ENCODE measurements at regions not wholly inside any gene's neighbourhood (a gene's known extent, or its start where the extent isn't known, plus 50 kb on each side); places are given as distances from the start of the nearest gene placed in this dataset.
"Not testable (repeated sequence)": the region's sequence is repeated elsewhere in the genome, so short reads cannot be mapped to it uniquely, and the experiment has no call there.

GRCh38 chr6:150766201-150766997, 99.1 kb upstream of the MTHFD1L start:
- H3K27ac Mint-ChIP-seq, result no peak overlapping the region
- H3K9me3 Mint-ChIP-seq, result no peaks in the 10 kb centered on the region
- ATAC-seq (no peak), DNase-seq (ENCODE audit: low spot score in 2 of 2) (no peak)
- no peaks in the 10 kb centered on the region for H3K36me3 Mint-ChIP-seq

DNA sequence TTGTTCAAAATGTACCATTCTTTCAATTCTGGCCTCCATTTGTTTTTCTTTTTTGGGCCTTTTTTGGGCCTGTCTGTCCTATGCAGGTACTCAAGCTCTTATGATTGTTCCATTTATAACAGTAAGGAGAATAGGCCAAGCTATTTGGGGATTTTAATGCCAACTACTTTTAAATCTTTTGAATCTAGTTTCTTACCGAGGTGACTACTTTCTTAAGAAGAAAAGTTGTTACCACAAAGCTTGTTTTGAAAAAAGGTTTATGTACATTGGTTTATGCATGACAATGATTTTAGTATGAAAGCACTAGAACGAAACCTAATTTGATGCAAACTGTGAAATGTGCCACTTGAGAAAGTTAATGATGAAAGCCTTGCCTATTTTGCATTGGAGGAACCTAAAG, 98.3 kb upstream of the MTHFD1L start:
- Mint-ChIP-seq H3K27ac (no peak overlapping the region), H3K9me3 (no peaks in the 10 kb centered on the region), H3K36me3 (no peaks in the 10 kb centered on the region)
- DNase-seq (ENCODE audit: low spot score in 2 of 2) (no peak), ATAC-seq (no peak)

- DNase-seq (ENCODE audit: low spot score in 2 of 2) (no peak), ATAC-seq (no peak)
- Mint-ChIP-seq H3K9me3 (no peaks in the 10 kb centered on the region), H3K27ac (no peak overlapping the region), H3K36me3 (no peaks in the 10 kb centered on the region)
These were observed 97.9 kb upstream of the MTHFD1L start for GRCh38 chr6:150767571-150768018.

DNA sequence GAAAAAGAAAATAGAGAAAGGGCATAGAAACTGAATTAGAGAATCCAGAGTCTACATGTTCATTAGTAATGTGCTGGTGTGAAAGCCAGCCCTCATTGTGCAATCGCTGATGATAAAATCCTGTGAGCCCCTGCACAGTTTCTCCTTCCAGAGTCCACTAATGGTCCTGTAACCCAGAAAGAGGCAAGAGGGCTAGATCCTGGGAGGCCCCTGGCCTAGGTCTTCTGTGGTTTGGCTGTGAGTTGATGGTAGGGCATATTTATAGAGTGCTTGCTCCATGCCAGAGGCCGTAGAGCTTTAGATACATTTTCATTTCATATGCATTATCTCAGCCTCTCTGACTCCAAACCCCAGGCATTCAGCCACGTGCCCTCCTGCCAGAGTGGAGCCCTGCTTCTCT, 94.9 kb upstream of the MTHFD1L start:
- DNase-seq (ENCODE audit: low spot score in 2 of 2) (no peak), ATAC-seq (no peak)
- H3K27ac Mint-ChIP-seq, result no peak overlapping the region
- H3K36me3 Mint-ChIP-seq, result no peaks in the 10 kb centered on the region
- H3K9me3 Mint-ChIP-seq, result peaks cover 4% of the 10 kb centered on the region in 2 donors

GRCh38 chr6:150773969-150774368, 91.5 kb upstream of the MTHFD1L start:
- Mint-ChIP-seq H3K27ac (no peak overlapping the region), H3K36me3 (no peaks in the 10 kb centered on the region), H3K9me3 (peaks cover 14 to 18% of the 10 kb centered on the region in 2 donors)
- ATAC-seq (no peak), DNase-seq (ENCODE audit: low spot score in 2 of 2) (no peak)

- H3K27ac Mint-ChIP-seq, result no peak overlapping the region
- no peak for ATAC-seq
- DNase-seq (ENCODE audit: low spot score in 2 of 2), result no peak
- H3K36me3 Mint-ChIP-seq, result no peaks in the 10 kb centered on the region
- peaks cover 14 to 18% of the 10 kb centered on the region in 2 donors for H3K9me3 Mint-ChIP-seq
These were observed 89.9 kb upstream of the MTHFD1L start for GRCh38 chr6:150775415-150776203.

- DNase-seq (ENCODE audit: low spot score in 2 of 2), result no peak
- ATAC-seq, result no peak
- peaks cover 14 to 18% of the 10 kb centered on the region in 2 donors for H3K9me3 Mint-ChIP-seq
- no peak overlapping the region for H3K27ac Mint-ChIP-seq
- peaks cover 0 to 3% of the 10 kb centered on the region in 2 donors for H3K36me3 Mint-ChIP-seq
These were observed 87.8 kb upstream of the MTHFD1L start for GRCh38 chr6:150777736-150778135.

DNA sequence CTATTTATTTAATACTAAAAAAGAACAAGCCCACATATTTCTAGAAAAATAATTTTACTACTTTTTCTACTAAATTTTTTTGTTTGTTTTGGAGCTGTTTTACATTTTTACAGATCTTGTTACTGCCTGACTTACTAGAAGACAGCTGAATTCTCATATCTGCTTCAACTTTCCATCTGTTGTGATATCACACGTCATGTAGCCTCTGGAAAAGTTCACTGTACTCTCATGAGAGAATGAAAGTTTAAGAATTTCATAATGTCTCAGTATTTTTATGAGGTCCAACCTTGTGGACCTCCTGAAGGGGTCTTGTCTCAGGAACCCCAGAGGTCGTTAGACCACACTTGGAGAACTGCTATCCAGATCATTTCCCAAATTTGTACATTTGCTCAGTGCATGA, 81.7 kb upstream of the MTHFD1L start:
- no peak overlapping the region for H3K27ac Mint-ChIP-seq
- DNase-seq (ENCODE audit: low spot score in 2 of 2) (no peak), ATAC-seq (no peak)
- peaks cover 0 to 5% of the 10 kb centered on the region in 2 donors for H3K36me3 Mint-ChIP-seq
- no peaks in the 10 kb centered on the region for H3K9me3 Mint-ChIP-seq

GRCh38 chr6:150787429-150787828, 78.1 kb upstream of the MTHFD1L start:
- Mint-ChIP-seq H3K9me3 (no peaks in the 10 kb centered on the region), H3K27ac (no peak overlapping the region), H3K36me3 (peaks cover 0 to 5% of the 10 kb centered on the region in 2 donors)
- ATAC-seq, result no peak
- no peak for DNase-seq (ENCODE audit: low spot score in 2 of 2)

GRCh38 chr6:150788089-150788488, 77.4 kb upstream of the MTHFD1L start:
- H3K9me3 Mint-ChIP-seq, result no peaks in the 10 kb centered on the region
- no peaks in the 10 kb centered on the region for H3K36me3 Mint-ChIP-seq

GRCh38 chr6:150789906-150790305, 75.6 kb upstream of the MTHFD1L start:
- ATAC-seq; H3K9me3 Mint-ChIP-seq; H3K27ac Mint-ChIP-seq; H3K36me3 Mint-ChIP-seq; DNase-seq (ENCODE audit: low spot score in 2 of 2): not testable (repeated sequence)

More at GRCh38 chr6:150788089-150788488, 77.4 kb upstream of the MTHFD1L start:
- ATAC-seq (no peak), DNase-seq (ENCODE audit: low spot score in 2 of 2) (no peak)
- H3K27ac Mint-ChIP-seq, result no peak overlapping the region

GRCh38 chr6:150791717-150792116, 73.8 kb upstream of the MTHFD1L start:
- DNase-seq (ENCODE audit: low spot score in 2 of 2) (no peak), ATAC-seq (no peak)
- Mint-ChIP-seq H3K9me3 (no peaks in the 10 kb centered on the region), H3K27ac (no peak overlapping the region), H3K36me3 (no peaks in the 10 kb centered on the region)

- no peaks in the 10 kb centered on the region for H3K9me3 Mint-ChIP-seq
- no peaks in the 10 kb centered on the region for H3K36me3 Mint-ChIP-seq
- DNase-seq (ENCODE audit: low spot score in 2 of 2), result no peak
- H3K27ac Mint-ChIP-seq, result no peak overlapping the region
- ATAC-seq, result no peak
These were observed 67.6 kb upstream of the MTHFD1L start for GRCh38 chr6:150797949-150798348.

- DNase-seq (ENCODE audit: low spot score in 2 of 2) (no peak), ATAC-seq (no peak)
- Mint-ChIP-seq H3K36me3 (no peaks in the 10 kb centered on the region), H3K9me3 (no peaks in the 10 kb centered on the region), H3K27ac (no peak overlapping the region)
These were observed 66.2 kb upstream of the MTHFD1L start for GRCh38 chr6:150799276-150799805.

DNA sequence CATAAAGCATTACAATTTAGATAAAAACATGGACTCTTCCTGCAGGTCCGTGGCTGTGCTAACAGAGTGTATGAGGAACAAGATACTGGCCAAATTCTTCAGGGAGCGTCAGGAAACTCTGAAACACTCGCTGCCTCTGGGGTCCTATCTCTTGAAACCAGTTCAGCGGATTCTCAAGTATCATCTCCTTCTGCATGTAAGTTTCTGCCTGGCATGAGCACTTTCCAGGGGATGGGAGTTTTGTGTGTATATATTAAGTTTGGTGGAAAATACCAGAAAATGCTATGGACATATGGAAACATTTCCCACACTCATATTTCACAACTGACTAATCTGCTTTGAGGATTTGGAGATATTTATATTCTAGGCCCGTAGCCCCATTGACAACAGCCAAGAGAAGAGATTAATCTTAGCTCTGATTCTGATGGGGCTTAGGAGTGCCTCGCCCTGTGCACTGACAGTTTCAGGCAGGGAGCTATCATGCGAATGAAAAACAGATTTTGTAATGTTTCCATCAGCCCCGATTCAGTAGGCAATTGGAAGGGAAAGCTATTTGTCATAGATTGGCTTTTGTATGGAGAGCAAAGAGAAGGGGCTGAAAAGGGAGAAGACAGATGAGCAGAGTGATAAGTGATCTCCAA, 64.7 kb upstream of the MTHFD1L start:
- Mint-ChIP-seq H3K9me3 (no peaks in the 10 kb centered on the region), H3K36me3 (no peaks in the 10 kb centered on the region)
- no peak for ATAC-seq

DNA sequence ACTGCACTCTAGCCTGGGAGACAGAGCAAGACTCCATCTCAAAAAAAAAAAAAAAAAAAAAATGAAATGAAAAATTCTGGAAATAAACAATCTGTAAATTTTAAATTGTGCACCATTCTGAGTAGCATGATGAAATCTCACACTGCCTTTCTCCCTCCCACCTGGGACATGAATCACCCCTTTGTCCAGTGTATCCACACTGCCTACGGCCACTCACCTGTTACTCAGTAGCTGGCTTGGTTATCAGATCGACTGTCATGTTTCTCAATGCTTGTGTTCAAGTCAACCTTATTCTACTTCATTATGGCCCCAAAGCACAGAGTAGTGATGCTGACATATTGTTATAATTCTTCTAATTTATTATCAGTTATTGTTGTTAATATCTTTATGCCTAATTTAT, 58.7 kb upstream of the MTHFD1L start:
- no peaks in the 10 kb centered on the region for H3K36me3 Mint-ChIP-seq
- ATAC-seq (no peak), DNase-seq (ENCODE audit: low spot score in 2 of 2) (no peak)
- H3K9me3 Mint-ChIP-seq, result no peaks in the 10 kb centered on the region
- no peak overlapping the region for H3K27ac Mint-ChIP-seq

More for the DNA sequence above, 64.7 kb upstream of the MTHFD1L start:
- no peak overlapping the region for H3K27ac Mint-ChIP-seq
- no peak for DNase-seq (ENCODE audit: low spot score in 2 of 2)

Measured in activated naive CD4-positive, alpha-beta T cell treated with anti-CD3 and anti-CD28 coated beads, Interleukin-2, amount 50 U/mL, for 72 hours (primary cell).